ENCODE measurements at regions not wholly inside any gene's neighbourhood (a gene's known extent, or its start where the extent isn't known, plus 50 kb on each side); places are given as distances from the start of the nearest gene placed in this dataset.
A peak's percentile ranks its signal among the peaks of the same experiment; 100 is the strongest.

DNA sequence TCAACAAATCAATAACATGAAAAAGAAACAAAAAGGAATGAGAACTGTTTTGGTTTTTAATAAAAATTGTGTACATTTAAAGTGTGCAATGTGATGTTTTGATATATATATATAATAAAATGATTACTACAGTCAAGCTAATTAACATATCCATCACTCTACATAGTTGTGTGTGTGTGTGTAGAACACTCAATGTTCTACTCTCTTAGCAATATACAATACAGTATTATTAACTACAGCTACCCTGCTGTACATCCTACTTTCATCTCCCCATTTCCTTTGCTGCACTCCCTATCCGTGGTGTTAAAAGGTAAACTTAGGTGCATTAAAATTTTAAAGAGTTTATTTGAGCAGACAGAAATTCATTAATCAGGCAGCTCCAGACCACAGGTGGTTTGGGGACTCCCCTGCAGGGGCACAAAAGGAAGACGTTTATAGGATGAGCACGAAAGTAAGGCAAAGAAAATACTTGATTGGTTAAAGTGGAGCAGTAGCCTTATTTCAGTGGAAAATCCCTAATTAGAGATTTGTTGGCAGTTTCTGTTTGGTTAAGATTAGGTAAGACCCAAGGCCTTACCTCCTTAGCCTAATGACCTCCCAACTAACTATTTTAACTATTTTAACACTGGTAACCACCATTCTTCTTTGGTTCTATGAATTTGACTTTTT lies 61.8 kb upstream of the SNRK start:
- Mint-ChIP-seq H3K27ac (no peak overlapping the region), H3K36me3 (ENCODE audit: low read depth) (no peaks in the 10 kb centered on the region), H3K9me3 (peaks cover 41% of the 10 kb centered on the region), H3K4me1 (no peaks in the 10 kb centered on the region), H3K27me3 (ENCODE audit: insufficient read depth) (peaks cover 3% of the 10 kb centered on the region), H3K4me3 (no peak overlapping the region)
- WGBS, 2 experiments (ENCODE audit: insufficient coverage in 1 of 2, insufficient read length in 1 of 2) = 81 to 87% methylated on average over 3 of the region's 3 CpGs
- Histone ChIP-seq H3K4me1 (ENCODE audit: control insufficient read depth, insufficient read depth, low read length) (no peaks in the 10 kb centered on the region), H3K4me3 (ENCODE audit: low read length) (no peak overlapping the region), H3K9ac (ENCODE audit: extremely low read depth, low read length, poor library complexity, severe bottlenecking) (no peak overlapping the region), H3K9me3 (ENCODE audit: control insufficient read depth, low read length) (peaks cover 27% of the 10 kb centered on the region), H3K27ac (ENCODE audit: low read depth, low read length) (no peak overlapping the region), H3K27me3 (ENCODE audit: control insufficient read depth, insufficient read depth, low read length, poor library complexity, severe bottlenecking) (no peaks in the 10 kb centered on the region), H3K36me3 (ENCODE audit: control insufficient read depth, insufficient read depth, low read length) (no peaks in the 10 kb centered on the region)
- DNase-seq = no peak
- TF ChIP-seq, protein P1, sequence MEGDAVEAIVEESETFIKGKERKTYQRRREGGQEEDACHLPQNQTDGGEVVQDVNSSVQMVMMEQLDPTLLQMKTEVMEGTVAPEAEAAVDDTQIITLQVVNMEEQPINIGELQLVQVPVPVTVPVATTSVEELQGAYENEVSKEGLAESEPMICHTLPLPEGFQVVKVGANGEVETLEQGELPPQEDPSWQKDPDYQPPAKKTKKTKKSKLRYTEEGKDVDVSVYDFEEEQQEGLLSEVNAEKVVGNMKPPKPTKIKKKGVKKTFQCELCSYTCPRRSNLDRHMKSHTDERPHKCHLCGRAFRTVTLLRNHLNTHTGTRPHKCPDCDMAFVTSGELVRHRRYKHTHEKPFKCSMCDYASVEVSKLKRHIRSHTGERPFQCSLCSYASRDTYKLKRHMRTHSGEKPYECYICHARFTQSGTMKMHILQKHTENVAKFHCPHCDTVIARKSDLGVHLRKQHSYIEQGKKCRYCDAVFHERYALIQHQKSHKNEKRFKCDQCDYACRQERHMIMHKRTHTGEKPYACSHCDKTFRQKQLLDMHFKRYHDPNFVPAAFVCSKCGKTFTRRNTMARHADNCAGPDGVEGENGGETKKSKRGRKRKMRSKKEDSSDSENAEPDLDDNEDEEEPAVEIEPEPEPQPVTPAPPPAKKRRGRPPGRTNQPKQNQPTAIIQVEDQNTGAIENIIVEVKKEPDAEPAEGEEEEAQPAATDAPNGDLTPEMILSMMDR (conservative IDR thresholded peaks at IDR 0.05) = no peak

DNA sequence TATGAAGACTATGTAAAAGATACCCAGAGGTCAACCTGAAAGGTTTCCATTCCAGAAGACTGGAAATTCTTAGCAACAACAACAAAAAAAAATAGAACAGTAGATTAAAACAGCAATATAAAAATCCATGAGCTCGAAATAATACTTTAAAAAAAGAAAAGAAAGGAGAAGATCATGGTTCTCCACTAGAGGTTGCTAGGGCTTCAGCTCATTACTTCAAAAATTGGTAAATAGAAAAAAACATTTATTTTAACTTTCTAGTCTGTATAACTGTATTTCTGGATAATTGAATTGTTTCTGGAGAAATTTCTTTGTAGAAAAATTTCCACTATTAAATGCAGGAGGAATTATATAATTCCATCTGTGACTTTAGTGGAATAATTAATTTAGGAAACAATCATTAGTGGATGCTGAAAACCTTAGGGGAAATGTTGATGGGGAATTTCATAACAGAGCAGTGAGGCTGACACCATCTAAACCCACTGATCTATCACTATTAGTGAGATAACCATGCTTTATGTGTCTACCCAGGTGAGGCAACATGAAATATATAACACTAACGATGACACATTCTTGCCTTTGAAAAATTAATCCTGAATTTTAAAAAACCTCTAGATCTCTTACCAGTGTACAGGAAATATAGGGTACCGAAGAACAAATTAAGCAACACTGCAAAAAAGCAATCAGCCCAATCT lies 62.5 kb upstream of the SNRK start:
- H3K4me1 ChIP-seq (ENCODE audit: control insufficient read depth, insufficient read depth, low read length) = no peaks in the 10 kb centered on the region

DNA sequence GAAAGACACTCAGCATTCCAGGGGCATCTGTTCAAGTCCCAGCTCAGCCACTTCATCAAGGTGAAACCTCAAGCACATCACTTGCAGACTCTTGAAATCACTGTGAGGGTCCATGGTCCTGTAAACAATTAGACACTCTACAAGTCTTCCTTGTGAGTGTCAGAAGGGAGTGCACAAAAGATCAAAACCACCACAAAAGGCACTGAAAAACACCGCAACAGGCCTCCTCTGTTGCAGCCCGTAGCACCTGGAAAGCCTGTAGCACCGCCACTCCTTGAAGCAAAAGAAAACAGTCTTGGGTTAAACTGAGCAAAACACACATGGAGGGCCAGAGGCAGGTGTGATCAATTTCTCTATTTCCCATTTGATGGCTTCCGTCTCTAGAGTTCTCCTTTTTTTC lies 63.8 kb upstream of the SNRK start:
- TF ChIP-seq, protein P1 (conservative IDR thresholded peaks at IDR 0.05) = no peak
- H3K27me3 ChIP-seq (ENCODE audit: control insufficient read depth, insufficient read depth, low read length, poor library complexity, severe bottlenecking) = no peaks in the 10 kb centered on the region
- H3K27me3 Mint-ChIP-seq (ENCODE audit: insufficient read depth) = peaks cover 3% of the 10 kb centered on the region
- no peak overlapping the region for H3K4me3 ChIP-seq (ENCODE audit: low read length)
- H3K4me1 Mint-ChIP-seq = no peaks in the 10 kb centered on the region
- H3K27ac ChIP-seq (ENCODE audit: low read depth, low read length) = no peak overlapping the region
- no peak overlapping the region for H3K9ac ChIP-seq (ENCODE audit: extremely low read depth, low read length, poor library complexity, severe bottlenecking)
- H3K36me3 ChIP-seq (ENCODE audit: control insufficient read depth, insufficient read depth, low read length) = no peaks in the 10 kb centered on the region
- H3K36me3 Mint-ChIP-seq (ENCODE audit: low read depth) = no peaks in the 10 kb centered on the region
- H3K27ac Mint-ChIP-seq = no peak overlapping the region
- H3K4me1 ChIP-seq (ENCODE audit: control insufficient read depth, insufficient read depth, low read length) = no peaks in the 10 kb centered on the region
- no peak overlapping the region for H3K4me3 Mint-ChIP-seq
- no peak for DNase-seq
- WGBS, 2 experiments (ENCODE audit: insufficient coverage in 1 of 2, insufficient read length in 1 of 2) = 92 to 95% methylated on average over 4 of the region's 4 CpGs
- peaks cover 34% of the 10 kb centered on the region for H3K9me3 Mint-ChIP-seq
- H3K9me3 ChIP-seq (ENCODE audit: control insufficient read depth, low read length) = peaks cover 23% of the 10 kb centered on the region

More for the DNA sequence above, 62.5 kb upstream of the SNRK start:
- Mint-ChIP-seq H3K9me3 (peaks cover 41% of the 10 kb centered on the region), H3K27ac (no peak overlapping the region), H3K36me3 (ENCODE audit: low read depth) (no peaks in the 10 kb centered on the region), H3K27me3 (ENCODE audit: insufficient read depth) (peaks cover 3% of the 10 kb centered on the region), H3K4me3 (no peak overlapping the region), H3K4me1 (no peaks in the 10 kb centered on the region)
- TF ChIP-seq, protein P1 (conservative IDR thresholded peaks at IDR 0.05) = peak; percentile 57
- no peak overlapping the region for H3K4me3 ChIP-seq (ENCODE audit: low read length)
- no peak overlapping the region for H3K9ac ChIP-seq (ENCODE audit: extremely low read depth, low read length, poor library complexity, severe bottlenecking)
- no peaks in the 10 kb centered on the region for H3K27me3 ChIP-seq (ENCODE audit: control insufficient read depth, insufficient read depth, low read length, poor library complexity, severe bottlenecking)
- H3K36me3 ChIP-seq (ENCODE audit: control insufficient read depth, insufficient read depth, low read length) = no peaks in the 10 kb centered on the region
- no peak for DNase-seq
- WGBS, 2 experiments (ENCODE audit: insufficient coverage in 1 of 2, insufficient read length in 1 of 2) = 89 to 94% methylated on average over 2 to 3 of the region's 3 CpGs
- H3K27ac ChIP-seq (ENCODE audit: low read depth, low read length) = no peak overlapping the region
- H3K9me3 ChIP-seq (ENCODE audit: control insufficient read depth, low read length) = peaks cover 27% of the 10 kb centered on the region

Data from endodermal cell (in vitro differentiated cells).